Vagina (tissue), 2 donors: ENCODE measurements at regions not wholly inside any gene's neighbourhood (a gene's known extent, or its start where the extent isn't known, plus 50 kb on each side); places are given as distances from the start of the nearest gene placed in this dataset.

Experiments used
- DNase-seq, 2 donors: peaks; one replicate each; pipeline ENCODE4 v3.0.0-alpha.2; 2017; ENCODE audit errors: extremely low spot score in 2 of 2
- H3K27ac ChIP-seq: fragments of 200-600 bp; sonication (generic); one replicate; pipeline ENCODE4 v1.5.1; 2019
- H3K27me3 ChIP-seq: fragments of 200-600 bp; sonication (generic); one replicate; pipeline ENCODE4 v1.5.1; 2019
- H3K36me3 ChIP-seq, 2 donors: fragments of 200-600 bp; sonication (generic); one replicate each; pipeline ENCODE4 v1.5.1; 2017 to 2019
- H3K4me1 ChIP-seq: fragments of 200-600 bp; sonication (generic); one replicate; pipeline ENCODE4 v1.5.1; 2019
- H3K4me3 ChIP-seq, 2 donors: fragments of 200-600 bp; sonication (generic); 1 replicate in 1 of 2; 2 replicates in 1 of 2; pipeline ENCODE4 v1.5.1; 2016 to 2019
- H3K9me3 ChIP-seq: fragments of 200-600 bp; sonication (generic); one replicate; pipeline ENCODE4 v1.5.1; 2019
- POLR2A ChIP-seq, 2 donors: fragments of 450-650 bp; IDR thresholded peaks; one replicate each; pipeline ENCODE4 v1.6.1; 2017; ENCODE audit warnings: antibody characterized with exemption in 2 of 2, mild to moderate bottlenecking in 2 of 2, moderate library complexity in 2 of 2
- POLR2AphosphoS5 ChIP-seq, 2 donors: sonication (generic); formaldehyde crosslinking; IDR thresholded peaks; one replicate each; pipeline ENCODE4 v1.9.0; 2017; ENCODE audit warnings: antibody characterized with exemption in 2 of 2, mild to moderate bottlenecking in 2 of 2, low read depth in 1 of 2; ENCODE audit not compliant: insufficient read depth in 1 of 2
- intact Hi-C: fragments of 100-400 bp; cut with DNase I; formaldehyde crosslinking; loops from one replicate; pipeline ENCODE4 v1.15.1; 2023
- TF ChIP-seq, protein P1 (sequence below), 3 experiments: fragments of 450-650 bp in 2 of 3; fragments of 200-600 bp in 1 of 3; sonication (generic) in 1 of 3; IDR thresholded peaks; one replicate each; pipeline ENCODE4 v1.5.1; 2017 to 2019; ENCODE audit warnings: antibody characterized with exemption in 3 of 3, mild to moderate bottlenecking in 2 of 3, moderate library complexity in 2 of 3

DNA sequence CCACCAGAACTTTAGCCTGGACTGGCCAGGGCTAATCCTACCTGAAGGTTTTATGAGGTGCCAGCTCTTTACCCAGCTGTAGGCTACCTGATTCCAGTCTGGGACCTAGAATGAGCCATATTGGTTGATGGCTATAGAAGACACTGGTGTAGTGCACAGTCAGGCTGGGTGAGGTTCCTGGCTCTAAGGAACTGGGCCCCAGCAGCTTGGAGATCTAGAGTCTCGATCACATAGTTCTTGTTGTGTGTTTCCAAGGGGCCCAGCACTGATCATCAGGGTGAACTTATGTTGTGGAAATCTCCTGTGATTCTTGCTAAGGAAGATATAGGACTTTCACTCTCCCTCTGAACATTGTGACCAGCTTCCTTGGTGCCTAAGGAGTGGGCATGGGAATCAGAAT is 236.3 kb downstream of the ZNF536 start:
- H3K4me3 ChIP-seq = no peak overlapping the region
- H3K4me1 ChIP-seq = no peaks in the 10 kb centered on the region
- H3K27ac ChIP-seq = no peak overlapping the region
- H3K27me3 ChIP-seq = no peaks in the 10 kb centered on the region
- intact Hi-C loops = no loop called here
- TF ChIP-seq POLR2A (IDR thresholded peaks at IDR 0.05) (no peak), POLR2AphosphoS5 (IDR thresholded peaks at IDR 0.05; ENCODE audit: insufficient read depth in 1 of 2, low read depth in 1 of 2) (no peak)
- TF ChIP-seq, protein P1, sequence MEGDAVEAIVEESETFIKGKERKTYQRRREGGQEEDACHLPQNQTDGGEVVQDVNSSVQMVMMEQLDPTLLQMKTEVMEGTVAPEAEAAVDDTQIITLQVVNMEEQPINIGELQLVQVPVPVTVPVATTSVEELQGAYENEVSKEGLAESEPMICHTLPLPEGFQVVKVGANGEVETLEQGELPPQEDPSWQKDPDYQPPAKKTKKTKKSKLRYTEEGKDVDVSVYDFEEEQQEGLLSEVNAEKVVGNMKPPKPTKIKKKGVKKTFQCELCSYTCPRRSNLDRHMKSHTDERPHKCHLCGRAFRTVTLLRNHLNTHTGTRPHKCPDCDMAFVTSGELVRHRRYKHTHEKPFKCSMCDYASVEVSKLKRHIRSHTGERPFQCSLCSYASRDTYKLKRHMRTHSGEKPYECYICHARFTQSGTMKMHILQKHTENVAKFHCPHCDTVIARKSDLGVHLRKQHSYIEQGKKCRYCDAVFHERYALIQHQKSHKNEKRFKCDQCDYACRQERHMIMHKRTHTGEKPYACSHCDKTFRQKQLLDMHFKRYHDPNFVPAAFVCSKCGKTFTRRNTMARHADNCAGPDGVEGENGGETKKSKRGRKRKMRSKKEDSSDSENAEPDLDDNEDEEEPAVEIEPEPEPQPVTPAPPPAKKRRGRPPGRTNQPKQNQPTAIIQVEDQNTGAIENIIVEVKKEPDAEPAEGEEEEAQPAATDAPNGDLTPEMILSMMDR (IDR thresholded peaks at IDR 0.05) = no peak
- no peaks in the 10 kb centered on the region for H3K9me3 ChIP-seq
- H3K36me3 ChIP-seq = no peaks in the 10 kb centered on the region
- peak in 1 of 2 donors; percentile 60 for DNase-seq
